ENCODE measurements at regions not wholly inside any gene's neighbourhood (a gene's known extent, or its start where the extent isn't known, plus 50 kb on each side); places are given as distances from the start of the nearest gene placed in this dataset.

- peaks cover 6% of the 10 kb centered on the region for H3K4me1 ChIP-seq (ENCODE audit: control insufficient read depth, insufficient read depth, low read length, poor library complexity, severe bottlenecking)
- no peak for DNase-seq
- H3K4me3 ChIP-seq (ENCODE audit: insufficient read depth, low read depth, low read length, poor library complexity, severe bottlenecking) = no peak overlapping the region
- H3K27me3 ChIP-seq (replicated peaks; ENCODE audit: control insufficient read depth, insufficient read depth, low read length, poor library complexity, severe bottlenecking) = no peaks in the 10 kb centered on the region
- H3K36me3 ChIP-seq (ENCODE audit: control insufficient read depth, insufficient read depth, low read length) = no peaks in the 10 kb centered on the region
- H3K9me3 ChIP-seq (ENCODE audit: control insufficient read depth, low read length) = no peaks in the 10 kb centered on the region
- H3K27ac ChIP-seq (ENCODE audit: insufficient read depth, low read length, poor library complexity, severe bottlenecking) = no peak overlapping the region
These were observed 164.7 kb downstream of the LTN1 start for GRCh38 chr21:28828021-28828420.

GRCh38 chr21:28827422-28827821 lies 165.3 kb downstream of the LTN1 start:
- H3K4me1 ChIP-seq (ENCODE audit: control insufficient read depth, insufficient read depth, low read length, poor library complexity, severe bottlenecking) = no peaks in the 10 kb centered on the region
- no peaks in the 10 kb centered on the region for H3K9me3 ChIP-seq (ENCODE audit: control insufficient read depth, low read length)
- no peak overlapping the region for H3K4me3 ChIP-seq (ENCODE audit: insufficient read depth, low read depth, low read length, poor library complexity, severe bottlenecking)
- no peak for DNase-seq
- no peaks in the 10 kb centered on the region for H3K36me3 ChIP-seq (ENCODE audit: control insufficient read depth, insufficient read depth, low read length)
- H3K27me3 ChIP-seq (replicated peaks; ENCODE audit: control insufficient read depth, insufficient read depth, low read length, poor library complexity, severe bottlenecking) = no peaks in the 10 kb centered on the region
- H3K27ac ChIP-seq (ENCODE audit: insufficient read depth, low read length, poor library complexity, severe bottlenecking) = no peak overlapping the region

- no peaks in the 10 kb centered on the region for H3K9me3 ChIP-seq (ENCODE audit: control insufficient read depth, low read length)
- no peaks in the 10 kb centered on the region for H3K4me1 ChIP-seq (ENCODE audit: control insufficient read depth, insufficient read depth, low read length, poor library complexity, severe bottlenecking)
- DNase-seq = no peak
- H3K27ac ChIP-seq (ENCODE audit: insufficient read depth, low read length, poor library complexity, severe bottlenecking) = no peak overlapping the region
- H3K4me3 ChIP-seq (ENCODE audit: insufficient read depth, low read depth, low read length, poor library complexity, severe bottlenecking) = no peak overlapping the region
- H3K27me3 ChIP-seq (replicated peaks; ENCODE audit: control insufficient read depth, insufficient read depth, low read length, poor library complexity, severe bottlenecking) = no peaks in the 10 kb centered on the region
- no peaks in the 10 kb centered on the region for H3K36me3 ChIP-seq (ENCODE audit: control insufficient read depth, insufficient read depth, low read length)
These were observed 166.1 kb downstream of the LTN1 start for GRCh38 chr21:28826569-28826968.

GRCh38 chr21:28826021-28826420 lies 166.7 kb downstream of the LTN1 start:
- Histone ChIP-seq H3K9me3 (ENCODE audit: control insufficient read depth, low read length) (no peaks in the 10 kb centered on the region), H3K27ac (ENCODE audit: insufficient read depth, low read length, poor library complexity, severe bottlenecking) (no peak overlapping the region), H3K36me3 (ENCODE audit: control insufficient read depth, insufficient read depth, low read length) (no peaks in the 10 kb centered on the region), H3K4me3 (ENCODE audit: insufficient read depth, low read depth, low read length, poor library complexity, severe bottlenecking) (no peak overlapping the region), H3K27me3 (replicated peaks; ENCODE audit: control insufficient read depth, insufficient read depth, low read length, poor library complexity, severe bottlenecking) (no peaks in the 10 kb centered on the region), H3K4me1 (ENCODE audit: control insufficient read depth, insufficient read depth, low read length, poor library complexity, severe bottlenecking) (no peaks in the 10 kb centered on the region)
- DNase-seq = no peak

- no peak overlapping the region for H3K4me3 ChIP-seq (ENCODE audit: insufficient read depth, low read depth, low read length, poor library complexity, severe bottlenecking)
These were observed 169.2 kb downstream of the LTN1 start for GRCh38 chr21:28823429-28823828.

GRCh38 chr21:28822486-28823335 lies 170.0 kb downstream of the LTN1 start:
- Histone ChIP-seq H3K4me3 (ENCODE audit: insufficient read depth, low read depth, low read length, poor library complexity, severe bottlenecking) (no peak overlapping the region), H3K27me3 (replicated peaks; ENCODE audit: control insufficient read depth, insufficient read depth, low read length, poor library complexity, severe bottlenecking) (no peaks in the 10 kb centered on the region), H3K9me3 (ENCODE audit: control insufficient read depth, low read length) (no peaks in the 10 kb centered on the region), H3K4me1 (ENCODE audit: control insufficient read depth, insufficient read depth, low read length, poor library complexity, severe bottlenecking) (no peaks in the 10 kb centered on the region), H3K36me3 (ENCODE audit: control insufficient read depth, insufficient read depth, low read length) (no peaks in the 10 kb centered on the region), H3K27ac (ENCODE audit: insufficient read depth, low read length, poor library complexity, severe bottlenecking) (no peak overlapping the region)
- DNase-seq = no peak

More at GRCh38 chr21:28823429-28823828, 169.2 kb downstream of the LTN1 start:
- Histone ChIP-seq H3K27me3 (replicated peaks; ENCODE audit: control insufficient read depth, insufficient read depth, low read length, poor library complexity, severe bottlenecking) (no peaks in the 10 kb centered on the region), H3K4me1 (ENCODE audit: control insufficient read depth, insufficient read depth, low read length, poor library complexity, severe bottlenecking) (no peaks in the 10 kb centered on the region), H3K9me3 (ENCODE audit: control insufficient read depth, low read length) (no peaks in the 10 kb centered on the region), H3K36me3 (ENCODE audit: control insufficient read depth, insufficient read depth, low read length) (no peaks in the 10 kb centered on the region), H3K27ac (ENCODE audit: insufficient read depth, low read length, poor library complexity, severe bottlenecking) (no peak overlapping the region)
- DNase-seq = no peak

- Histone ChIP-seq H3K27ac (ENCODE audit: insufficient read depth, low read length, poor library complexity, severe bottlenecking) (no peak overlapping the region), H3K36me3 (ENCODE audit: control insufficient read depth, insufficient read depth, low read length) (no peaks in the 10 kb centered on the region), H3K4me1 (ENCODE audit: control insufficient read depth, insufficient read depth, low read length, poor library complexity, severe bottlenecking) (no peaks in the 10 kb centered on the region), H3K9me3 (ENCODE audit: control insufficient read depth, low read length) (no peaks in the 10 kb centered on the region), H3K4me3 (ENCODE audit: insufficient read depth, low read depth, low read length, poor library complexity, severe bottlenecking) (no peak overlapping the region), H3K27me3 (replicated peaks; ENCODE audit: control insufficient read depth, insufficient read depth, low read length, poor library complexity, severe bottlenecking) (no peaks in the 10 kb centered on the region)
- DNase-seq = no peak
These were observed 170.6 kb downstream of the LTN1 start for GRCh38 chr21:28822123-28822399.

GRCh38 chr21:28821276-28822122 lies 171.2 kb downstream of the LTN1 start:
- no peak overlapping the region for H3K4me3 ChIP-seq (ENCODE audit: insufficient read depth, low read depth, low read length, poor library complexity, severe bottlenecking)
- no peak overlapping the region for H3K27ac ChIP-seq (ENCODE audit: insufficient read depth, low read length, poor library complexity, severe bottlenecking)
- H3K9me3 ChIP-seq (ENCODE audit: control insufficient read depth, low read length) = no peaks in the 10 kb centered on the region
- no peak for DNase-seq
- no peaks in the 10 kb centered on the region for H3K27me3 ChIP-seq (replicated peaks; ENCODE audit: control insufficient read depth, insufficient read depth, low read length, poor library complexity, severe bottlenecking)
- no peaks in the 10 kb centered on the region for H3K4me1 ChIP-seq (ENCODE audit: control insufficient read depth, insufficient read depth, low read length, poor library complexity, severe bottlenecking)
- no peaks in the 10 kb centered on the region for H3K36me3 ChIP-seq (ENCODE audit: control insufficient read depth, insufficient read depth, low read length)

GRCh38 chr21:28818663-28819278 lies 173.9 kb downstream of the LTN1 start:
- Histone ChIP-seq H3K36me3 (ENCODE audit: control insufficient read depth, insufficient read depth, low read length) (no peaks in the 10 kb centered on the region), H3K4me1 (ENCODE audit: control insufficient read depth, insufficient read depth, low read length, poor library complexity, severe bottlenecking) (no peaks in the 10 kb centered on the region), H3K9me3 (ENCODE audit: control insufficient read depth, low read length) (no peaks in the 10 kb centered on the region), H3K4me3 (ENCODE audit: insufficient read depth, low read depth, low read length, poor library complexity, severe bottlenecking) (no peak overlapping the region), H3K27ac (ENCODE audit: insufficient read depth, low read length, poor library complexity, severe bottlenecking) (no peak overlapping the region), H3K27me3 (replicated peaks; ENCODE audit: control insufficient read depth, insufficient read depth, low read length, poor library complexity, severe bottlenecking) (no peaks in the 10 kb centered on the region)
- no peak for DNase-seq

- H3K9me3 ChIP-seq (ENCODE audit: control insufficient read depth, low read length) = no peaks in the 10 kb centered on the region
- H3K36me3 ChIP-seq (ENCODE audit: control insufficient read depth, insufficient read depth, low read length) = no peaks in the 10 kb centered on the region
- H3K27ac ChIP-seq (ENCODE audit: insufficient read depth, low read length, poor library complexity, severe bottlenecking) = no peak overlapping the region
- H3K27me3 ChIP-seq (replicated peaks; ENCODE audit: control insufficient read depth, insufficient read depth, low read length, poor library complexity, severe bottlenecking) = no peaks in the 10 kb centered on the region
- H3K4me1 ChIP-seq (ENCODE audit: control insufficient read depth, insufficient read depth, low read length, poor library complexity, severe bottlenecking) = no peaks in the 10 kb centered on the region
- no peak for DNase-seq
- no peak overlapping the region for H3K4me3 ChIP-seq (ENCODE audit: insufficient read depth, low read depth, low read length, poor library complexity, severe bottlenecking)
These were observed 174.8 kb downstream of the LTN1 start for GRCh38 chr21:28817871-28818270.

All from effector memory CD4-positive, alpha-beta T cell (primary cell).